CD14-positive monocyte (primary cell): ENCODE measurements at regions not wholly inside any gene's neighbourhood (a gene's known extent, or its start where the extent isn't known, plus 50 kb on each side); places are given as distances from the start of the nearest gene placed in this dataset.
A peak's percentile ranks its signal among the peaks of the same experiment; 100 is the strongest.

Experiments
- DNase-seq, 3 donors: peaks; one replicate each; pipeline ENCODE4 v3.0.0-alpha.2; 2011 to 2022
- H2AFZ ChIP-seq: 2 replicates; pipeline ENCODE4 v1.6.0; 2012; ENCODE audit warnings: mild to moderate bottlenecking, low read depth, low read length, inconsistent platforms; ENCODE audit not compliant: insufficient read depth, poor library complexity, severe bottlenecking
- H3K27ac ChIP-seq, 2 donors: 1 replicate in 1 of 2; 2 replicates in 1 of 2; pipeline ENCODE4 v1.5.1; 2012 to 2013; ENCODE audit warnings: low read length in 2 of 2, control low read depth in 1 of 2, inconsistent platforms in 1 of 2, low read depth in 1 of 2, mild to moderate bottlenecking in 1 of 2
- H3K27me3 ChIP-seq, 2 donors: one replicate each; pipeline versions ENCODE4 v1.6.0 to v1.6.1; 2011 to 2013; ENCODE audit warnings: low read length in 2 of 2; ENCODE audit not compliant: control insufficient read depth in 2 of 2, insufficient read depth in 2 of 2
- H3K36me3 ChIP-seq, 2 donors: replicated peaks in 1 of 2; 1 replicate in 1 of 2; 2 replicates in 1 of 2; pipeline versions ENCODE4 v1.5.1 to v1.6.1; 2012 to 2013; ENCODE audit warnings: low read length in 2 of 2, control low read depth in 1 of 2, inconsistent platforms in 1 of 2, mild to moderate bottlenecking in 1 of 2; ENCODE audit not compliant: insufficient read depth in 2 of 2, control insufficient read depth in 1 of 2
- H3K4me1 ChIP-seq, 2 donors: 1 replicate in 1 of 2; 2 replicates in 1 of 2; pipeline versions ENCODE4 v1.5.1 to v1.6.1; 2012 to 2013; ENCODE audit warnings: low read length in 2 of 2, control low read depth in 1 of 2, inconsistent platforms in 1 of 2, mild to moderate bottlenecking in 1 of 2, moderate library complexity in 1 of 2; ENCODE audit not compliant: insufficient read depth in 2 of 2, control insufficient read depth in 1 of 2
- H3K4me2 ChIP-seq: replicated peaks from 2 replicates; pipeline ENCODE3; 2012; ENCODE audit warnings: low read length, moderate library complexity, mild to moderate bottlenecking; ENCODE audit not compliant: poor library complexity, severe bottlenecking; ENCODE audit errors: extremely low read depth
- H3K4me3 ChIP-seq, 3 experiments: fragments of 200-600 bp in 1 of 3; sonication (generic) in 1 of 3; replicated peaks in 1 of 3; 1 replicate in 2 of 3; 2 replicates in 1 of 3; pipeline ENCODE4 v1.5.1; 2011 to 2013; ENCODE audit warnings: low read length in 3 of 3, mild to moderate bottlenecking in 3 of 3, control low read depth in 2 of 3, low read depth in 2 of 3, inconsistent platforms in 1 of 3, moderate library complexity in 1 of 3
- H3K79me2 ChIP-seq: 2 replicates; pipeline ENCODE4 v1.6.0; 2012; ENCODE audit warnings: mild to moderate bottlenecking, control low read depth, inconsistent platforms, low read length, moderate library complexity; ENCODE audit not compliant: insufficient read depth
- H3K9ac ChIP-seq: 2 replicates; pipeline ENCODE4 v1.6.0; 2017; ENCODE audit warnings: low read length, mild to moderate bottlenecking; ENCODE audit not compliant: insufficient read depth, poor library complexity, severe bottlenecking
- H3K9me3 ChIP-seq, 2 donors: replicated peaks in 1 of 2; 1 replicate in 1 of 2; 2 replicates in 1 of 2; pipeline versions ENCODE4 v1.5.1 to v1.6.1; 2012 to 2013; ENCODE audit warnings: low read length in 2 of 2, control low read depth in 1 of 2; ENCODE audit not compliant: control insufficient read depth in 1 of 2, insufficient read depth in 1 of 2
- H4K20me1 ChIP-seq: 2 replicates; pipeline ENCODE4 v1.6.0; 2012; ENCODE audit warnings: mild to moderate bottlenecking, low read length, control low read depth, moderate library complexity; ENCODE audit not compliant: insufficient read depth
- H3K27ac Mint-ChIP-seq, 7 donors: one replicate each; pipeline ENCODE4 v1.8.0; 2020; ENCODE audit warnings: mild to moderate bottlenecking in 7 of 7, mixed read lengths in 7 of 7, moderate library complexity in 6 of 7, inconsistent platforms in 2 of 7
- H3K27me3 Mint-ChIP-seq, 3 donors: one replicate each; pipeline ENCODE4 v1.8.0; 2021 to 2022; ENCODE audit warnings: low read depth in 3 of 3, mild to moderate bottlenecking in 3 of 3, mixed read lengths in 3 of 3, moderate library complexity in 3 of 3, inconsistent platforms in 1 of 3
- H3K36me3 Mint-ChIP-seq, 2 donors: one replicate each; pipeline ENCODE4 v1.8.0; 2020; ENCODE audit warnings: mixed read lengths in 2 of 2, inconsistent platforms in 1 of 2, mild to moderate bottlenecking in 1 of 2
- H3K4me1 Mint-ChIP-seq: one replicate; pipeline ENCODE4 v1.8.0; 2020; ENCODE audit warnings: mild to moderate bottlenecking, mixed read lengths
- H3K4me3 Mint-ChIP-seq, 2 donors: one replicate each; pipeline ENCODE4 v1.8.0; 2020; ENCODE audit warnings: mild to moderate bottlenecking in 2 of 2, mixed read lengths in 2 of 2, moderate library complexity in 1 of 2
- H3K9me3 Mint-ChIP-seq, 7 donors: one replicate each; pipeline ENCODE4 v1.8.0; 2020 to 2022; ENCODE audit warnings: mixed read lengths in 7 of 7, mild to moderate bottlenecking in 6 of 7, moderate library complexity in 6 of 7, inconsistent platforms in 2 of 7
- CTCF ChIP-seq: fragments of 200-600 bp; IDR thresholded peaks from one replicate; pipeline ENCODE4 v1.8.0; 2022; ENCODE audit warnings: antibody characterized with exemption, mild to moderate bottlenecking
- WGBS: methylation state at CpG from one replicate; pipeline ENCODE4 v1.1.5; 2013; ENCODE audit warnings: missing lambda C conversion rate; ENCODE audit not compliant: insufficient coverage; 5-methylcytosine and 5-hydroxymethylcytosine counted together
- intact Hi-C, 2 donors: fragments of 100-400 bp; cut with micrococcal nuclease; formaldehyde crosslinking; loops; one replicate each; pipeline versions ENCODE4 v1.15.0 to v1.15.1; 2023

GRCh38 chr20:11083841-11084240 lies 410.0 kb upstream of the JAG1 start:
- Mint-ChIP-seq H3K4me1 (peaks cover 4% of the 10 kb centered on the region), H3K9me3 (peaks cover 0 to 19% (median 2%) of the 10 kb centered on the region in 7 donors), H3K27ac (peak overlapping the region in 1 of 7 donors; percentile 2), H3K4me3 (no peak overlapping the region), H3K27me3 (peaks cover 0 to 1% (median 0%) of the 10 kb centered on the region in 3 donors), H3K36me3 (no peaks in the 10 kb centered on the region)
- no peak overlapping the region for H3K4me2 ChIP-seq
- H4K20me1 ChIP-seq, result no peaks in the 10 kb centered on the region
- H3K27ac ChIP-seq, result no peak overlapping the region
- no peaks in the 10 kb centered on the region for H3K27me3 ChIP-seq
- H3K4me1 ChIP-seq, result no peaks in the 10 kb centered on the region
- H3K4me3 ChIP-seq, result no peak overlapping the region
- no peak overlapping the region for H3K9ac ChIP-seq
- WGBS, result 100% methylated on average over 1 of the region's 2 CpGs
- no peak for DNase-seq
- intact Hi-C loops, result no loop called here
- H3K79me2 ChIP-seq, result no peaks in the 10 kb centered on the region
- TF ChIP-seq CTCF, result no peak
- no peaks in the 10 kb centered on the region for H3K36me3 ChIP-seq
- H2AFZ ChIP-seq, result no peak overlapping the region
- H3K9me3 ChIP-seq, result no peaks in the 10 kb centered on the region

- Histone ChIP-seq H3K27ac (no peak overlapping the region), H3K4me2 (no peak overlapping the region), H3K9ac (no peak overlapping the region), H4K20me1 (no peaks in the 10 kb centered on the region), H3K9me3 (no peaks in the 10 kb centered on the region), H3K79me2 (no peaks in the 10 kb centered on the region), H2AFZ (no peak overlapping the region), H3K36me3 (no peaks in the 10 kb centered on the region), H3K27me3 (no peaks in the 10 kb centered on the region), H3K4me3 (no peak overlapping the region), H3K4me1 (no peaks in the 10 kb centered on the region)
- H3K9me3 Mint-ChIP-seq, result peaks cover 0 to 19% (median 2%) of the 10 kb centered on the region in 7 donors
- H3K36me3 Mint-ChIP-seq, result no peaks in the 10 kb centered on the region
- H3K4me1 Mint-ChIP-seq, result peaks cover 4% of the 10 kb centered on the region
- intact Hi-C loops, result no loop called here
- H3K27me3 Mint-ChIP-seq, result peaks cover 0 to 1% (median 0%) of the 10 kb centered on the region in 3 donors
- DNase-seq, result peak in 1 of 3 donors; percentile 2
- H3K4me3 Mint-ChIP-seq, result no peak overlapping the region
- no peak for TF ChIP-seq CTCF
- H3K27ac Mint-ChIP-seq, result no peak overlapping the region
These were observed 410.7 kb upstream of the JAG1 start for GRCh38 chr20:11084508-11084907.
